AG09309 (cell line): ENCODE measurements at regions not wholly inside any gene's neighbourhood (a gene's known extent, or its start where the extent isn't known, plus 50 kb on each side); places are given as distances from the start of the nearest gene placed in this dataset.

Source experiments
- DNase-seq: peaks from one replicate; pipeline ENCODE4 v3.0.0-alpha.2; 2010; ENCODE audit warnings: low read depth
- H3K4me3 ChIP-seq: 2 replicates; pipeline ENCODE4 v1.5.1; 2011; ENCODE audit warnings: mild to moderate bottlenecking, low read depth, low read length, moderate library complexity; ENCODE audit not compliant: control insufficient read depth
- CTCF ChIP-seq: IDR thresholded peaks from 2 replicates; pipeline ENCODE4 v1.5.1; 2011; ENCODE audit warnings: mild to moderate bottlenecking, low read depth, low read length, inconsistent platforms; ENCODE audit not compliant: insufficient read depth, control insufficient read depth; ENCODE audit errors: missing control alignments

DNA sequence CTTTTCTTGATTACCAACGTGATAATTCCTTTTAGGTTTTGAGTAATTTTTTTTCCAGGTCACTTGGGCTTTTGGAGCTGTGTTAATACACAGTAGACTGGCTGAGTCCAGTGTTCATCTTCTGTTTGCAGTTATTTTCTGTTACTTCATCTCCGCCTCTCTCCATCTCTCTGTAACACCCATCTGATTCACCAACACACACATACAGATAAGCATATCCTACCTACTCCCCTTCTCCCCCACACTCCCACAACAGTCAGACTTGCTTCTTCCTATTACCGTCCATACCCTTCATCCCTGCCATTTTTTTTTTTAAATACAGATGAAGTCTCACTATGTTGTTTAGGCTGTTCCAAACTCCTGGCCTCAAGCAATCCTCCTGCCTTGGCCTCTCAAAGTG, 72.7 kb upstream of the MANSC4 start:
- TF ChIP-seq CTCF = no peak
- H3K4me3 ChIP-seq = no peak overlapping the region
- DNase-seq = no peak
